SU-DHL-6 (cell line): ENCODE measurements at regions not wholly inside any gene's neighbourhood (a gene's known extent, or its start where the extent isn't known, plus 50 kb on each side); places are given as distances from the start of the nearest gene placed in this dataset.

Experiments used
- H2AFZ ChIP-seq: fragments of 200-600 bp; sonication (generic); 2 replicates; pipeline ENCODE4 v1.6.1; 2014; ENCODE audit warnings: low read depth, mild to moderate bottlenecking, moderate library complexity, mixed read lengths, antibody characterized with exemption, low read length; ENCODE audit not compliant: severe bottlenecking
- H3F3A ChIP-seq: fragments of 200-600 bp; shearing (Covaris generic); 2 replicates; pipeline ENCODE4 v1.6.0; 2016; ENCODE audit warnings: antibody characterized with exemption, mild to moderate bottlenecking; ENCODE audit not compliant: insufficient read depth
- H3K27ac ChIP-seq: fragments of 200-600 bp; sonication (generic); 2 replicates; pipeline ENCODE4 v1.5.1; 2016; ENCODE audit warnings: low read depth, mild to moderate bottlenecking, low read length, moderate library complexity, mixed read lengths
- H3K27me3 ChIP-seq: fragments of 200-600 bp; sonication (generic), shearing (Covaris generic); 2 replicates; pipeline ENCODE4 v1.6.0; 2014; ENCODE audit warnings: mild to moderate bottlenecking, low read length
- H3K36me3 ChIP-seq: fragments of 200-600 bp; sonication (generic); 2 replicates; pipeline ENCODE4 v1.6.1; 2014; ENCODE audit warnings: mild to moderate bottlenecking, low read length, mixed read lengths
- H3K4me2 ChIP-seq: fragments of 300-600, 200-600 bp; shearing (Covaris generic), sonication (generic); 2 replicates; pipeline ENCODE4 v1.6.0; 2014; ENCODE audit warnings: low read length, low read depth, mild to moderate bottlenecking; ENCODE audit not compliant: poor library complexity, severe bottlenecking
- H3K4me3 ChIP-seq: fragments of 200-600 bp; sonication (generic); 2 replicates; pipeline ENCODE4 v1.5.1; 2014; ENCODE audit warnings: antibody characterized with exemption, low read length, mild to moderate bottlenecking, mixed read lengths; ENCODE audit not compliant: insufficient read depth, poor library complexity, severe bottlenecking
- H3K79me2 ChIP-seq: fragments of 200-600 bp; sonication (generic); 2 replicates; pipeline ENCODE4 v1.6.1; 2014; ENCODE audit warnings: mild to moderate bottlenecking, low read length, moderate library complexity; ENCODE audit not compliant: insufficient read depth
- H3K9ac ChIP-seq: fragments of 200-600 bp; sonication (generic); 2 replicates; pipeline ENCODE4 v1.7.0; 2014; ENCODE audit warnings: mild to moderate bottlenecking, low read length
- H3K9me2 ChIP-seq: fragments of 200-600 bp; sonication (generic); replicated peaks from 2 replicates; pipeline ENCODE4 v1.6.1; 2014; ENCODE audit warnings: low read length; ENCODE audit not compliant: insufficient read depth
- H3K9me3 ChIP-seq: fragments of 200-600 bp; sonication (generic); 2 replicates; pipeline ENCODE4 v1.6.1; 2014; ENCODE audit warnings: low read length, mixed read lengths; ENCODE audit not compliant: insufficient read depth
- H4K20me1 ChIP-seq: fragments of 200-600 bp; sonication (generic); 2 replicates; pipeline ENCODE4 v1.6.1; 2014; ENCODE audit warnings: low read depth, mild to moderate bottlenecking, antibody characterized with exemption, low read length, moderate library complexity, mixed read lengths
- EZH2phosphoT487 ChIP-seq: fragments of 200-600 bp; sonication (generic), shearing (Covaris generic); conservative IDR thresholded peaks from 2 replicates; pipeline ENCODE4 v1.6.1; 2018; ENCODE audit warnings: mild to moderate bottlenecking, antibody characterized with exemption, low read length, moderate library complexity, mixed read lengths
- TF ChIP-seq, protein P1 (sequence below): fragments of 200-600 bp; sonication (generic); IDR thresholded peaks from one replicate; pipeline ENCODE4 v1.5.1; 2017; ENCODE audit warnings: antibody characterized with exemption, mild to moderate bottlenecking, low read length, moderate library complexity; ENCODE audit not compliant: insufficient read depth, poor library complexity, severe bottlenecking

GRCh38 chr2:235278771-235279355, 215.0 kb upstream of the AGAP1 start:
- TF ChIP-seq, protein P1, sequence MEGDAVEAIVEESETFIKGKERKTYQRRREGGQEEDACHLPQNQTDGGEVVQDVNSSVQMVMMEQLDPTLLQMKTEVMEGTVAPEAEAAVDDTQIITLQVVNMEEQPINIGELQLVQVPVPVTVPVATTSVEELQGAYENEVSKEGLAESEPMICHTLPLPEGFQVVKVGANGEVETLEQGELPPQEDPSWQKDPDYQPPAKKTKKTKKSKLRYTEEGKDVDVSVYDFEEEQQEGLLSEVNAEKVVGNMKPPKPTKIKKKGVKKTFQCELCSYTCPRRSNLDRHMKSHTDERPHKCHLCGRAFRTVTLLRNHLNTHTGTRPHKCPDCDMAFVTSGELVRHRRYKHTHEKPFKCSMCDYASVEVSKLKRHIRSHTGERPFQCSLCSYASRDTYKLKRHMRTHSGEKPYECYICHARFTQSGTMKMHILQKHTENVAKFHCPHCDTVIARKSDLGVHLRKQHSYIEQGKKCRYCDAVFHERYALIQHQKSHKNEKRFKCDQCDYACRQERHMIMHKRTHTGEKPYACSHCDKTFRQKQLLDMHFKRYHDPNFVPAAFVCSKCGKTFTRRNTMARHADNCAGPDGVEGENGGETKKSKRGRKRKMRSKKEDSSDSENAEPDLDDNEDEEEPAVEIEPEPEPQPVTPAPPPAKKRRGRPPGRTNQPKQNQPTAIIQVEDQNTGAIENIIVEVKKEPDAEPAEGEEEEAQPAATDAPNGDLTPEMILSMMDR, result no peak
- TF ChIP-seq EZH2phosphoT487, result no peak
- Histone ChIP-seq H2AFZ (no peak overlapping the region), H3K27ac (no peak overlapping the region)

GRCh38 chr2:235279965-235280364, 213.9 kb upstream of the AGAP1 start:
- Histone ChIP-seq H3K9ac (no peak overlapping the region), H3K4me2 (no peak overlapping the region), H4K20me1 (no peaks in the 10 kb centered on the region), H3K36me3 (no peaks in the 10 kb centered on the region), H2AFZ (no peak overlapping the region), H3K9me2 (no peaks in the 10 kb centered on the region), H3F3A (no peaks in the 10 kb centered on the region), H3K27ac (no peak overlapping the region), H3K9me3 (no peaks in the 10 kb centered on the region), H3K79me2 (no peaks in the 10 kb centered on the region), H3K27me3 (no peaks in the 10 kb centered on the region), H3K4me3 (no peak overlapping the region)
- no peak for TF ChIP-seq EZH2phosphoT487
- TF ChIP-seq, protein P1, result no peak

More at GRCh38 chr2:235278771-235279355, 215.0 kb upstream of the AGAP1 start:
- Histone ChIP-seq H3K9ac (no peak overlapping the region), H3K27me3 (no peaks in the 10 kb centered on the region), H3K9me2 (no peaks in the 10 kb centered on the region), H4K20me1 (no peaks in the 10 kb centered on the region), H3K4me3 (no peak overlapping the region), H3K9me3 (no peaks in the 10 kb centered on the region), H3K4me2 (no peak overlapping the region), H3F3A (no peaks in the 10 kb centered on the region), H3K36me3 (no peaks in the 10 kb centered on the region), H3K79me2 (no peaks in the 10 kb centered on the region)

- no peaks in the 10 kb centered on the region for H4K20me1 ChIP-seq
- no peaks in the 10 kb centered on the region for H3K9me2 ChIP-seq
- H3K4me2 ChIP-seq, result no peak overlapping the region
- H3K9me3 ChIP-seq, result no peaks in the 10 kb centered on the region
- TF ChIP-seq, protein P1, result no peak
- TF ChIP-seq EZH2phosphoT487, result no peak
- no peak overlapping the region for H3K4me3 ChIP-seq
- H3F3A ChIP-seq, result no peaks in the 10 kb centered on the region
- no peak overlapping the region for H3K9ac ChIP-seq
- no peaks in the 10 kb centered on the region for H3K27me3 ChIP-seq
- H3K79me2 ChIP-seq, result no peaks in the 10 kb centered on the region
- no peaks in the 10 kb centered on the region for H3K36me3 ChIP-seq
- no peak overlapping the region for H2AFZ ChIP-seq
- H3K27ac ChIP-seq, result no peak overlapping the region
These were observed 210.6 kb upstream of the AGAP1 start for GRCh38 chr2:235283246-235283645.
